SHP77 treated with DMSO at 0.1 percent for 48 hours (cell line): ENCODE measurements at regions not wholly inside any gene's neighbourhood (a gene's known extent, or its start where the extent isn't known, plus 50 kb on each side); places are given as distances from the start of the nearest gene placed in this dataset.

Experiments used
- DNase-seq: peaks from one replicate; lab custom pipeline; 2025; lab: John Stamatoyannopoulos, UW

- DNase-seq = no peak
Observed at GRCh38 chr9:86655147-86655546, 292.2 kb downstream of the GAS1 start.

- no peak for DNase-seq
Observed at GRCh38 chr9:86653466-86653865, 293.8 kb downstream of the GAS1 start.

- DNase-seq = no peak
Observed at GRCh38 chr9:86652736-86653135, 294.6 kb downstream of the GAS1 start.

GRCh38 chr9:86649913-86650312, 295.7 kb upstream of the TUT7 start:
- DNase-seq = no peak

- no peak for DNase-seq
Observed at GRCh38 chr9:86648828-86649170, 294.6 kb upstream of the TUT7 start.

- DNase-seq = no peak
Observed at GRCh38 chr9:86648156-86648827, 294.1 kb upstream of the TUT7 start.

GRCh38 chr9:86645303-86645702, 291.1 kb upstream of the TUT7 start:
- no peak for DNase-seq

GRCh38 chr9:86644675-86645034, 290.4 kb upstream of the TUT7 start:
- no peak for DNase-seq

- no peak for DNase-seq
Observed at GRCh38 chr9:86643946-86644674, 289.9 kb upstream of the TUT7 start.

GRCh38 chr9:86642721-86643120, 288.5 kb upstream of the TUT7 start:
- no peak for DNase-seq

GRCh38 chr9:86641970-86642369, 287.8 kb upstream of the TUT7 start:
- DNase-seq = no peak

GRCh38 chr9:86639899-86640379, 285.7 kb upstream of the TUT7 start:
- DNase-seq = no peak

GRCh38 chr9:86639287-86639686, 285.1 kb upstream of the TUT7 start:
- no peak for DNase-seq

- no peak for DNase-seq
Observed at GRCh38 chr9:86638109-86638508, 283.9 kb upstream of the TUT7 start.

- no peak for DNase-seq
Observed at GRCh38 chr9:86637515-86637914, 283.3 kb upstream of the TUT7 start.

- DNase-seq = no peak
Observed at GRCh38 chr9:86636519-86636918, 282.3 kb upstream of the TUT7 start.

GRCh38 chr9:86636038-86636437, 281.8 kb upstream of the TUT7 start:
- DNase-seq = no peak

GRCh38 chr9:86634501-86634900, 280.3 kb upstream of the TUT7 start:
- no peak for DNase-seq

GRCh38 chr9:86633945-86634344, 279.7 kb upstream of the TUT7 start:
- no peak for DNase-seq

- no peak for DNase-seq
Observed at GRCh38 chr9:86632537-86632936, 278.3 kb upstream of the TUT7 start.

GRCh38 chr9:86629530-86629929, 275.3 kb upstream of the TUT7 start:
- DNase-seq = no peak

GRCh38 chr9:86626802-86627201, 272.6 kb upstream of the TUT7 start:
- DNase-seq = no peak

GRCh38 chr9:86624630-86625029, 270.4 kb upstream of the TUT7 start:
- no peak for DNase-seq
